NCI-H2171 (cell line): ENCODE measurements at regions not wholly inside any gene's neighbourhood (a gene's known extent, or its start where the extent isn't known, plus 50 kb on each side); places are given as distances from the start of the nearest gene placed in this dataset.

Experiments
- DNase-seq: peaks from one replicate; lab custom pipeline; 2025; lab: John Stamatoyannopoulos, UW

GRCh38 chr10:64506963-64507362 lies 985.8 kb downstream of the REEP3 start:
- DNase-seq = no peak

GRCh38 chr10:64507651-64508028 lies 986.4 kb downstream of the REEP3 start:
- DNase-seq = no peak

- DNase-seq = no peak
Measured at GRCh38 chr10:64508029-64508661, 986.9 kb downstream of the REEP3 start.

- no peak for DNase-seq
Measured at GRCh38 chr10:64515970-64516699, 994.9 kb downstream of the REEP3 start.

GRCh38 chr10:64518456-64518855 lies 997.3 kb downstream of the REEP3 start:
- no peak for DNase-seq

GRCh38 chr10:64519427-64519826 lies 998.2 kb downstream of the REEP3 start:
- no peak for DNase-seq

DNA sequence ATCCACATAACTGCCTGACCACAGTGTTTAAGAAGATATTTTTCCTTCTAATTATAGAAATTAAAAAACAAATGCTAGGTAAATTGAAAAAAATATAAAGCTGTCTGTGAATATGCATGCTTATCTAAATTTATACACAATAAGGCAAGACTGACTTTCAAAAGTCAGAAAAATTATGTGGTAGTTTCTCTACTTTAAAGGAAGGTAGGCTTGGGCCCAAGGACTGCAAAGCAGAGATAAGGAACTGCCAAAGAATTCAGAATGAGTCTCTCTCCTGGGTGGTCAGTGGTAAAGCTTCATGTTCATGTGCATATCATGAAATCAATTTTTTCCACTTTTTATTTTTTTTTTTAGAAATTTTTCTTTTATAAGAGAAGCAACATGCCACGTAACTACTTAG lies 998.6 kb downstream of the REEP3 start:
- no peak for DNase-seq

DNA sequence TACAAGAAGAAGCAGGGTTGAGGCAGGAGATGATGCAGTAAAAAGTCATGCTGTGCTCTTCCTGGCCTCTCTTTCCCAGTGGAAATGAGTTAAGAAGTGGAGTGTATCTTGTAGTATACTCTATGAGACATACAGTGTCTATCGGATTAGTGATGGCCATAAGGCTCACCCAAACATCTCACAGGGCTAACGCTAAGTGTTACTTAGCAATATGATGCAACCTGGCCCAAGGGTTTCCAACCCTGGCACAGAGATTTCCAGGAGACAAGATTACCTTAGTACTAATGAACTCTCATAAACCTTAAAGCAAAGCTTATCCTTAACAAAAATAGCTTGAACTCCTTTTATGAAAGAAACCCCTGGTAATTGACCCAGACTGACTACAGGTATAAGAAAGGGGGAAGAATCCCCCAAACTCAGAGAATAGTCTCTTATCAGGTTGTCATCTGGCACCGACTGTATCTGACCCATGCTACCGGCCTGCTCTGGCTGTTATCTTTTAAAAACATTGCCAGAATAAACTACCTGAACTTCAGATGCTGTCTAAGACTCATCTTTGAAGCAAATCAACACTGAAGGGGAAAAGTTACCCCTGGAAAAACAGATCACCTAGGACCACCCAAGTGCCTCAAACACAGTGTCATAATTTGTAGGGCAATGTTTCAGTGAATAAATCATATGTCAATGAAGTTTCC lies 1002.0 kb downstream of the REEP3 start:
- no peak for DNase-seq

- DNase-seq = peak; percentile 10
Measured at GRCh38 chr10:64528294-64529002, 1007.2 kb downstream of the REEP3 start.

- no peak for DNase-seq
Measured at GRCh38 chr10:64529003-64529350, 1007.8 kb downstream of the REEP3 start.

DNA sequence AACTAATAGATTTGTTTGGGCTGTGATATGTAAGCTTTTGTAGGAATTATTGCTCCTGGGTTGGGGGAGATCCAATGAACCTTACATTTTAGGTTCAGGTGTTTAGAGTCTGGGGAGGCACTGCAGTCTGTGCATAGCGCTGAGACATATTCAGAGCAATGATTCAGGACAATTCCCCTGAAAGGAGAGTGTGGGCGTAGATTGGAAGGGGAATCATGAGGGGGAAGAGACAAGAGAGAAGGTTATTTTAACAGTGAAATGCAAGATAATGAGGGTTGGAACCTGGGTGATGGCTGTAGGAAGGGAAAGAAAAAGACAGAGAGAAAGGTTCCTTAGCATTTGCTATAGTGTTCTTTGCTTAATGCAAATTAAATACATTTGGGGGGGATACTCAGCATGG lies 1013.4 kb downstream of the REEP3 start:
- no peak for DNase-seq

DNA sequence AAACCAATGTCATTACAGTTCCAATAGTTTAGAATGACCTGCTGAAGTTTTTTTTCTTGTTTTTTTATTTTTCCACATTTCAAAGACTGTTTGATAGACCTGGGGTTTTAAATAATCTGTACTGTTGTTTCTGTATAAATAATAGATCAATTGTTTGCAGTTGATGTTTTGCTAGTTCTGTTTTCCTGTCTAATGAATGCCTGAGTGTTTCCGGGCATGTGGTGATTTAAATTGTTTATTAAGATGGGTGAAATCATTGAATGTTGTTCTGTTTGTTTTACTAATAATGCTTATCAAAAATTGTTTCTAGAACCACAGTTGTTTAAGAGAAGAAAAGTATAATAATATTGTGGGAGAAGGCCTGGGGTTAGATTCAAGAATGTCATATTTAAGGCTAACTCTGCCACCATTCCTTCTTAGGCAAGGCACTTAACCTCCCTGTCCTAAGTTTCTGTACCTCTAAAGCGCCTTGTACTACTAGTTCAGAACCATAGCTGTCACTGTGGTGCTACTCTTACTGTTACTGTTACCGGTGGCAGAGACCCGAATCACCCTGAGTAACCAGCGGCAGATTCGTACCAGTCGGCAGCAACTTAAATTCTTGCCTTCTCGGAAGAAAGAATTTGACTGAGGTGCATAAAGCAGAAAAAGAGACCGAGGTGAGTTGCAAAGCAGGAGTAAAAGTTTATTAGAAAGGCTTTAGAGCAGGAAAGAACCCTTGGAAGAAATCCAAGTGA lies 1014.1 kb downstream of the REEP3 start:
- DNase-seq = no peak

DNA sequence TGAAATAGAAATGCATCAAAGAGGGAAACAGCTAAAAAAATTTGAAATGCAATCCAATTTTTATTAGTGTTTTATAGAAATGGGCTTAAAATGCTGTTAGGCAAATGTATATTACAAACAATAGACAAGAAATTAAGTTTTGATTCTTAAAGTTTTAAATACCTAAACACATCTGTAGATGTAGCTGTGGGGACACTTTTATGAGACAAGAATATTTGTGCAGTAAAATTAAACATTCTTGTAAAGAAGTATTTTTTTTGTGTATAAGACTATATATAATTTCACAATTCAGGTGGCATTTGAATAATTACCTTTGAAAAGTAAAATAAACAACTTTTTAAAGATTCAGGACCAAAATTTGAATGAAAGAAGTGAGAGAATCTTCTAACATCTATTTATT lies 1015.9 kb downstream of the REEP3 start:
- DNase-seq = no peak

- no peak for DNase-seq
Measured at GRCh38 chr10:64537928-64538327, 1016.7 kb downstream of the REEP3 start.

GRCh38 chr10:64546073-64546472 lies 1024.9 kb downstream of the REEP3 start:
- no peak for DNase-seq

- DNase-seq = no peak
Measured at GRCh38 chr10:64547168-64547567, 1026.0 kb downstream of the REEP3 start.

GRCh38 chr10:64555666-64556065 lies 1034.5 kb downstream of the REEP3 start:
- DNase-seq = no peak

DNA sequence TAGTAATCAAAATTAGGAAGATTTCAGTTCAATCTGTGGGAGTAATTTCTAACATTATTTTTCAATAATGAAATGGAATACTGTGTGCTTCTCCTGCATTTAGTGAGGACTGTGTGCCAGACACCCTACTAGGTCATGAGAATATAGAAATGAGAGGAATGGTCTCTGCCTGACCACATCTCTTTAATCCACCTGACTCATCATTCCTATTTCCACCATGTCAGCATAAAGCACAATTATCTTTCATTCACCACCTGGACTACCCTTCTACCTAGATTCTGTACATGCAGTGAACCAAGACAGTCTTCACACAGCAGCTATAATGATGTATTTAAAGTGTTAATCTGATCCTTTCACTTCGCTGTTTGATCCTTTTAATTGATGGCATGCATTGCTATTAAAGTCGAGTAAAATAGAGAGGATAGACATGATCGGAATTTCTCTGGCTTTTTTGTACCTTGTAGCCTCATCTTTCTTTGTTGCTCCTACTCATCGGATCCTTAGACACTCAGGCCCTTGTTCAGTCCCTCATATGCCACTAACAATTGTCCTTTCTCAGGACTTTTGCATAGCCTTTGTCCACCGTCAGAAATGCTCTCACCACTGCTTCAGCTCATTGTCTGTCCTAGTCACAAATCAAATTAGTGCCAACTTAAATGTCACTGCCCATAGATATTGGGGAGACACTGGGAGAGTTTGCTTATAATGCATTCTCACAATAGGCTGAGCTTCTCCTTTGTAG lies 1037.1 kb downstream of the REEP3 start:
- no peak for DNase-seq

- no peak for DNase-seq
Measured at GRCh38 chr10:64571056-64571455, 1049.9 kb downstream of the REEP3 start.

- no peak for DNase-seq
Measured at GRCh38 chr10:64573623-64574325, 1052.6 kb downstream of the REEP3 start.

- peak; percentile 40 for DNase-seq
Measured at GRCh38 chr10:64574371-64574770, 1053.2 kb downstream of the REEP3 start.
